ENCODE measurements at regions not wholly inside any gene's neighbourhood (a gene's known extent, or its start where the extent isn't known, plus 50 kb on each side); places are given as distances from the start of the nearest gene placed in this dataset.
A peak's percentile ranks its signal among the peaks of the same experiment; 100 is the strongest.
"Not testable (repeated sequence)": the region's sequence is repeated elsewhere in the genome, so short reads cannot be mapped to it uniquely, and the experiment has no call there.

- not testable (repeated sequence) for H3K27me3 ChIP-seq (ENCODE audit: control insufficient read depth in 3 of 3, insufficient read depth in 3 of 3, low read length in 3 of 3); H3K9ac ChIP-seq (ENCODE audit: low read depth in 1 of 3, low read length in 3 of 3); H3K4me3 ChIP-seq (ENCODE audit: low read length in 3 of 3); H3K4me1 ChIP-seq (ENCODE audit: control insufficient read depth in 3 of 3, insufficient read depth in 3 of 3, low read length in 3 of 3); H3K9me3 ChIP-seq (ENCODE audit: control insufficient read depth in 3 of 3, low read length in 3 of 3); H3K36me3 ChIP-seq (ENCODE audit: control insufficient read depth in 3 of 3, insufficient read depth in 3 of 3, low read length in 3 of 3); H3K27ac ChIP-seq (ENCODE audit: low read depth, low read length)
These were observed 2226.0 kb upstream of the DEFB115 start for GRCh38 chr20:29031262-29031982.

DNA sequence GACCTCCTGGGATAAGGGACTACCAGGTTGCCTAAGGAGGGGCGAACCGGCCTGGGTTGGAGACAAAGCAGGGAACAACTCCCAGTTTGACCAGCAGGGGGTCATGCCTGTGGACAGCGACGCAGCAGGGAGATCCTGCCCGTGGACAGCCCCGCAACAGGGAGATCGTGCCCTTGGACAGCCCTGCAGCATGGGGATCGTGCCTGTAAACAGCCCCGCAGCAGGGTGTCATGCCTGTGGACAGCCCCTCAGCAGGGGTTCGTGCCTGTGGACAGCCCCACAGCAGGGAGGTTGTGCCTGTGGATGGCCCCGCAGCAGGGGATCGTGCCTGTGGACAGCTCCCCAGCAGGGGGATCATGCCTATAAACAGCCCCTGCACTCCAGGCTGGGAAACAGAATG lies 2213.2 kb upstream of the DEFB115 start:
- H3K27ac ChIP-seq (ENCODE audit: low read depth, low read length); H3K27me3 ChIP-seq (ENCODE audit: control insufficient read depth in 3 of 3, insufficient read depth in 3 of 3, low read length in 3 of 3); H3K4me1 ChIP-seq (ENCODE audit: control insufficient read depth in 3 of 3, insufficient read depth in 3 of 3, low read length in 3 of 3); H3K9me3 ChIP-seq (ENCODE audit: control insufficient read depth in 3 of 3, low read length in 3 of 3); H3K9ac ChIP-seq (ENCODE audit: low read depth in 1 of 3, low read length in 3 of 3); H3K4me3 ChIP-seq (ENCODE audit: low read length in 3 of 3); H3K36me3 ChIP-seq (ENCODE audit: control insufficient read depth in 3 of 3, insufficient read depth in 3 of 3, low read length in 3 of 3): not testable (repeated sequence)

GRCh38 chr20:29050008-29050606 lies 2207.4 kb upstream of the DEFB115 start:
- H3K36me3 ChIP-seq (ENCODE audit: control insufficient read depth in 3 of 3, insufficient read depth in 3 of 3, low read length in 3 of 3); H3K9me3 ChIP-seq (ENCODE audit: control insufficient read depth in 3 of 3, low read length in 3 of 3); H3K4me3 ChIP-seq (ENCODE audit: low read length in 3 of 3); H3K27ac ChIP-seq (ENCODE audit: low read depth, low read length); H3K4me1 ChIP-seq (ENCODE audit: control insufficient read depth in 3 of 3, insufficient read depth in 3 of 3, low read length in 3 of 3); H3K27me3 ChIP-seq (ENCODE audit: control insufficient read depth in 3 of 3, insufficient read depth in 3 of 3, low read length in 3 of 3); H3K9ac ChIP-seq (ENCODE audit: low read depth in 1 of 3, low read length in 3 of 3): not testable (repeated sequence)

DNA sequence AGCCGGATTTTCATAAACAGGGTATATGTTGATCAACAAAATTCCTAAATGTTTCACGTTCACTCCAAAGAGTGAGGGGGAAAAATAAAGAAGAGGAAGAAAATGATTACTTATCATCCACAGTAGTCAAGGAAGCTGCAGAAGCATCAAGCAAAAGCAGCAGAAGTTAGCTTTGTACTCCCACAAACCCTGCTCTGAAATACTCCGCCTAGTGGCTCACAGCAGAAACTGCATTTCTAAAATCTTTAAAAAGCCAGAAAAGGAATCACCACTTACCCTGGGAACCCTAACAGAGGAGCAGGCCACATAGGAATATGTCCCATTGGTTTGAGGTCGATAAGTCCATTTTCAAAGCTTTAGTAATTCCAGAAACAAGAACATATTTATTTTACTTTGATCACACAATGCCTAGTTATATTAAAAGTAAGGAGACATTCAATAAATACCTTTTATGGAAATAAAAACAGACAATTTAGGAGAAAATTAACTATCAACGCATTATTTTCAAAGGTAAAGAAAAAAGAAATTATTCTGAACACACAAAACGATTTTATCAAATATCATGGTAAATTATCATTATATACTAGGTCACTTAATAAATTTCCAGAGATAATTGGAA lies 2199.5 kb upstream of the DEFB115 start:
- not testable (repeated sequence) for H3K9me3 ChIP-seq (ENCODE audit: control insufficient read depth in 3 of 3, low read length in 3 of 3); H3K27me3 ChIP-seq (ENCODE audit: control insufficient read depth in 3 of 3, insufficient read depth in 3 of 3, low read length in 3 of 3); H3K9ac ChIP-seq (ENCODE audit: low read depth in 1 of 3, low read length in 3 of 3); H3K27ac ChIP-seq (ENCODE audit: low read depth, low read length); H3K4me1 ChIP-seq (ENCODE audit: control insufficient read depth in 3 of 3, insufficient read depth in 3 of 3, low read length in 3 of 3); H3K36me3 ChIP-seq (ENCODE audit: control insufficient read depth in 3 of 3, insufficient read depth in 3 of 3, low read length in 3 of 3); H3K4me3 ChIP-seq (ENCODE audit: low read length in 3 of 3)

DNA sequence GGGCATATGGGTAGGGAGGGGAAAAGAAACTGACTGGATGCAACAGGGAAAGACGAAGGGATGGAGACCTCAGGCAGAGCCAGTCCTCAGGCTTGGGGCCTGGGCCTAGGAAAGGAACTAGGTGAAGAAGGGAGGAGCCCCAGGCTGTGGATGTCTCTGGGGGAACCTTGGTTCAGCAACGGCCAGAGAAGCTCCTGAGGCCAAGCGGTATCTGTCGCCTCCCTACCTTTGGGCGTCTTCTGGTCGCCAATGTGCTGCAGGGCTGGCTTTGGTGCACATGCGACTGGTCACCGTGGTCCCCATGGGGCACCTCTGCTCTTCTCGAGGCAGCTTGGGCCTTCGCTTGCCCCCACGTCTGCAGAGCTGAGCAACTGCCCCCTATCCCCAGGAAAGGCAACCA lies 2195.0 kb upstream of the DEFB115 start:
- H3K4me1 ChIP-seq (ENCODE audit: control insufficient read depth in 3 of 3, insufficient read depth in 3 of 3, low read length in 3 of 3); H3K4me3 ChIP-seq (ENCODE audit: low read length in 3 of 3); H3K27ac ChIP-seq (ENCODE audit: low read depth, low read length); H3K27me3 ChIP-seq (ENCODE audit: control insufficient read depth in 3 of 3, insufficient read depth in 3 of 3, low read length in 3 of 3); H3K36me3 ChIP-seq (ENCODE audit: control insufficient read depth in 3 of 3, insufficient read depth in 3 of 3, low read length in 3 of 3); H3K9ac ChIP-seq (ENCODE audit: low read depth in 1 of 3, low read length in 3 of 3): not testable (repeated sequence)
- peaks cover 2 to 10% (median 3%) of the 10 kb centered on the region in 3 donors for H3K9me3 ChIP-seq (ENCODE audit: control insufficient read depth in 3 of 3, low read length in 3 of 3)

DNA sequence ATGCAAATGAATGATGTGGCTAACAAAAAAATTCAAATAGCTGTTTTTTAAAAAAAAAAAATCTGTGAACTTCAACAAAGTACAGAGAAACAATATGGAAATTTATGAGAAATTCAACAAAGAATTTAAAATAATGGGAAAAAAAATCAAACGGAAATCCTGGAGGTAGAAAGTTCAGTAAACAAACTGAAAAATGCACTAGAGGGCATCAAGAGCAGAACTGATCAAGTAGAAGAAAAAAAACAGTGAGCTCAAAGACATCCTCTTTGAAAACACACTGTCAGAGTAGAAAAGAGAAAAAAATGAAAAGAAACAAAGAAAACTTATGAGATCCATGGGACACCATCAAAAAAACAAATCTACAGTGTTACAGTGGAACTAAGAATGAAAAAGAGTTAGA lies 2191.1 kb upstream of the DEFB115 start:
- H3K4me3 ChIP-seq (ENCODE audit: low read length in 3 of 3); H3K36me3 ChIP-seq (ENCODE audit: control insufficient read depth in 3 of 3, insufficient read depth in 3 of 3, low read length in 3 of 3); H3K9ac ChIP-seq (ENCODE audit: low read depth in 1 of 3, low read length in 3 of 3); H3K27ac ChIP-seq (ENCODE audit: low read depth, low read length); H3K27me3 ChIP-seq (ENCODE audit: control insufficient read depth in 3 of 3, insufficient read depth in 3 of 3, low read length in 3 of 3); H3K4me1 ChIP-seq (ENCODE audit: control insufficient read depth in 3 of 3, insufficient read depth in 3 of 3, low read length in 3 of 3): not testable (repeated sequence)
- H3K9me3 ChIP-seq (ENCODE audit: control insufficient read depth in 3 of 3, low read length in 3 of 3): peaks cover 2 to 10% (median 3%) of the 10 kb centered on the region in 3 donors

GRCh38 chr20:29073640-29074039 lies 2183.8 kb upstream of the DEFB115 start:
- not testable (repeated sequence) for H3K36me3 ChIP-seq (ENCODE audit: control insufficient read depth in 3 of 3, insufficient read depth in 3 of 3, low read length in 3 of 3); H3K4me1 ChIP-seq (ENCODE audit: control insufficient read depth in 3 of 3, insufficient read depth in 3 of 3, low read length in 3 of 3); H3K27ac ChIP-seq (ENCODE audit: low read depth, low read length); H3K4me3 ChIP-seq (ENCODE audit: low read length in 3 of 3); H3K9me3 ChIP-seq (ENCODE audit: control insufficient read depth in 3 of 3, low read length in 3 of 3); H3K9ac ChIP-seq (ENCODE audit: low read depth in 1 of 3, low read length in 3 of 3); H3K27me3 ChIP-seq (ENCODE audit: control insufficient read depth in 3 of 3, insufficient read depth in 3 of 3, low read length in 3 of 3)

DNA sequence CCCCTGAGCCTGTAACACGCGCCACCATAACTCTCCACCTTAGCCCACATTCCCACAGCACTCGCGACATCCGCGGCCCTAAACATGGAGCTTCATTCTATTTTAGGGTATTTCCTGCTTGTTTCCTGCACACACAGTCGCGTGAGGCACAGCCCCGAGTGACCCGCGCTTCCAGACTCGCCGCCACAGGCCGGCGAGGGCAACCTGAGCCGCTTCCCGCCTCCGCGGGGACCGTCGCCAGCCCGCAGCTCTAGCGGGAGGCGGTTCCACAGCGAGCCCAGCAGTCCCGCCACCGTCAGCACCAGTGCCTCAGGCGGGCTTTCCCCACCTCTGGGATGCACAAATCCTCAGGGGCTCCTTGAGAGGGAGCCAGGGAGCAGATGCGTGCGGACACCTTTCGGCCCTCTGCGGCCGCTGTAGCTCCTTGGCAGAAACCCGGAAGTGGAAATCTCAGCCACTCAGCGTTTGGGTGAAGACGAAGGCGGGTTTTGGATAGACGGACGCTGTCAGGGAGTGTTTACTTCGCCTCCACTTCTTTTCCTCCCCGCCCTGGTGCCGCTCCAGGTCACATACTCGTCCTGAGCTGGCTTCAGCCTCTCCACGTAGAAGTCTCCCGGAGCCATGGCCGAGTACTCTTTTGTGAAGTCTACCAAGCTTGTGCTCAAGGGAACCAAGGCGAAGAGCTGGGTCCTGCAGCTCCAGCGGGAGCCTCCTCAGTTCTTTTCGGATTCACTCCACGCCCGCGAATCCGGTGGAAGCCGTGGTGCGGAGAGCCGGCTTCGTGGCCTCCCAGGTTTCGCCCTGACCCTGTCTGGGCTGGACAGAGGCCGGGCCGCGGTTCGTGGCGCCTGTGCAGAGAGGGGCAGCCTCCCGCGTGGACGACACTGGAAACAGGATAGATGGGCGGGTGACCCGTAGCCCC lies 2177.4 kb upstream of the DEFB115 start:
- peak overlapping the region in 1 of 3 donors; percentile 29 for H3K4me3 ChIP-seq (ENCODE audit: low read length in 3 of 3)
- no peak overlapping the region for H3K27ac ChIP-seq (ENCODE audit: low read depth, low read length)

DNA sequence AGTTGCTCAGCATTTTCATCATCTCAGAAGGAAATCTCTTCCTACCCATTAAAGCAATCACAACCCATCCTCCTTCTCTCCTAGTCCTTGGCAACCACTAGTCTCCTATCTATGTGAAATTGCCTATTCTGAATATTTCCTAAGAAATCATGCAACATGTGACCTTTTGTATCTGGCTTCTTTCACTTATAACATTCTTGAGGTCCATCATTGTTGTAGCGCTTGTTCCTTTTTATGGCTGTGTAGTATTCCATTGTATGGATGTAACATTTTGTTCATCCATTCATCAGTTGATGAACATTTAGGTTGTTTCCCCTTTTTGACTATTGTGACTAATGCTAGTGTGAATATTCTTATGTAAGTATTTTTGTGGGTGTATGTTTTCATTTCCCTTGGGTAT lies 2175.8 kb upstream of the DEFB115 start:
- H3K9ac ChIP-seq (ENCODE audit: low read depth in 1 of 3, low read length in 3 of 3); H3K4me1 ChIP-seq (ENCODE audit: control insufficient read depth in 3 of 3, insufficient read depth in 3 of 3, low read length in 3 of 3); H3K36me3 ChIP-seq (ENCODE audit: control insufficient read depth in 3 of 3, insufficient read depth in 3 of 3, low read length in 3 of 3); H3K9me3 ChIP-seq (ENCODE audit: control insufficient read depth in 3 of 3, low read length in 3 of 3); H3K27ac ChIP-seq (ENCODE audit: low read depth, low read length); H3K27me3 ChIP-seq (ENCODE audit: control insufficient read depth in 3 of 3, insufficient read depth in 3 of 3, low read length in 3 of 3); H3K4me3 ChIP-seq (ENCODE audit: low read length in 3 of 3): not testable (repeated sequence)

More for the DNA sequence above, 2177.4 kb upstream of the DEFB115 start:
- no peak overlapping the region for H3K9ac ChIP-seq (ENCODE audit: low read depth in 1 of 3, low read length in 3 of 3)
- no peaks in the 10 kb centered on the region for H3K27me3 ChIP-seq (ENCODE audit: control insufficient read depth in 3 of 3, insufficient read depth in 3 of 3, low read length in 3 of 3)
- peaks cover 0 to 5% (median 2%) of the 10 kb centered on the region in 3 donors for H3K9me3 ChIP-seq (ENCODE audit: control insufficient read depth in 3 of 3, low read length in 3 of 3)
- no peaks in the 10 kb centered on the region for H3K36me3 ChIP-seq (ENCODE audit: control insufficient read depth in 3 of 3, insufficient read depth in 3 of 3, low read length in 3 of 3)
- H3K4me1 ChIP-seq (ENCODE audit: control insufficient read depth in 3 of 3, insufficient read depth in 3 of 3, low read length in 3 of 3): no peaks in the 10 kb centered on the region

GRCh38 chr20:29085625-29086024 lies 2171.8 kb upstream of the DEFB115 start:
- H3K9ac ChIP-seq (ENCODE audit: low read depth in 1 of 3, low read length in 3 of 3): no peak overlapping the region
- H3K27ac ChIP-seq (ENCODE audit: low read depth, low read length): no peak overlapping the region
- H3K4me1 ChIP-seq (ENCODE audit: control insufficient read depth in 3 of 3, insufficient read depth in 3 of 3, low read length in 3 of 3): no peaks in the 10 kb centered on the region
- no peaks in the 10 kb centered on the region for H3K36me3 ChIP-seq (ENCODE audit: control insufficient read depth in 3 of 3, insufficient read depth in 3 of 3, low read length in 3 of 3)
- H3K9me3 ChIP-seq (ENCODE audit: control insufficient read depth in 3 of 3, low read length in 3 of 3): peaks cover 0 to 2% (median 2%) of the 10 kb centered on the region in 3 donors
- no peak overlapping the region for H3K4me3 ChIP-seq (ENCODE audit: low read length in 3 of 3)
- H3K27me3 ChIP-seq (ENCODE audit: control insufficient read depth in 3 of 3, insufficient read depth in 3 of 3, low read length in 3 of 3): no peaks in the 10 kb centered on the region

Data from skeletal muscle tissue (tissue), 3 donors.